A673 (cell line): ENCODE measurements at regions not wholly inside any gene's neighbourhood (a gene's known extent, or its start where the extent isn't known, plus 50 kb on each side); places are given as distances from the start of the nearest gene placed in this dataset.

Source experiments
- BruUV-seq: library from RNA; stranded (reverse); fragments of 400-500 nt; replicated peaks from 2 replicates; lab custom pipeline; 2021; lab: Mats Ljungman, UMichigan
- CTCF ChIA-PET: fragments of 300-600 bp; sonication (Branson Sonifier 250); formaldehyde crosslinking; loops from one replicate; lab custom pipeline; 2022; ENCODE audit warnings: antibody characterized with exemption; lab: Charles Lee
- POLR2A ChIA-PET: fragments of 300-600 bp; sonication (Branson Sonifier 250); formaldehyde crosslinking; loops from one replicate; lab custom pipeline; 2022; ENCODE audit warnings: antibody characterized with exemption; ENCODE audit not compliant: low non-redundant PET; lab: Charles Lee
- DNase-seq: peaks from one replicate; pipeline ENCODE4 v3.0.0-alpha.2; 2015; ENCODE audit warnings: low spot score
- H3K27ac ChIP-seq: fragments of 200-600 bp; sonication (generic); 2 replicates; pipeline ENCODE4 v1.5.1; 2016; ENCODE audit warnings: mixed run types, low read depth, mild to moderate bottlenecking, mixed read lengths, antibody characterized with exemption, low read length; ENCODE audit not compliant: poor library complexity, severe bottlenecking
- H3K27me3 ChIP-seq: fragments of 200-600 bp; sonication (generic); replicated peaks from 2 replicates; pipeline ENCODE4 v1.6.1; 2017; ENCODE audit warnings: mixed run types, low read depth, mild to moderate bottlenecking, mixed read lengths, antibody characterized with exemption, low read length; ENCODE audit not compliant: insufficient read depth, poor library complexity
- H3K36me3 ChIP-seq: fragments of 200-600 bp; sonication (generic); 2 replicates; pipeline ENCODE4 v1.6.1; 2016; ENCODE audit warnings: mixed run types, mild to moderate bottlenecking, mixed read lengths, antibody characterized with exemption, low read length; ENCODE audit not compliant: insufficient read depth, poor library complexity, severe bottlenecking
- H3K4me1 ChIP-seq: fragments of 200-600 bp; sonication (generic); 2 replicates; pipeline ENCODE4 v1.6.1; 2017; ENCODE audit warnings: mixed run types, mild to moderate bottlenecking, mixed read lengths, antibody characterized with exemption, low read length; ENCODE audit not compliant: insufficient read depth, poor library complexity, severe bottlenecking
- H3K4me3 ChIP-seq: fragments of 200-600 bp; sonication (generic); 2 replicates; pipeline ENCODE4 v1.5.1; 2016; ENCODE audit warnings: low read depth, mixed run types, mild to moderate bottlenecking, mixed read lengths, low read length; ENCODE audit not compliant: poor library complexity, severe bottlenecking
- H3K9me3 ChIP-seq: fragments of 200-600 bp; sonication (generic); 2 replicates; pipeline ENCODE4 v1.6.1; 2016; ENCODE audit warnings: mixed run types, low read depth, mild to moderate bottlenecking, mixed read lengths, antibody characterized with exemption, low read length; ENCODE audit not compliant: poor library complexity, severe bottlenecking
- CTCF ChIP-seq: fragments of 300-800, 200-600 bp; sonication (generic); conservative IDR thresholded peaks from 2 replicates; pipeline ENCODE4 v1.5.1; 2017; ENCODE audit warnings: low read depth, mild to moderate bottlenecking, antibody characterized with exemption, low read length, moderate library complexity, mixed read lengths
- EZH2 ChIP-seq: fragments of 200-600 bp; sonication (generic); IDR thresholded peaks from 2 replicates; pipeline ENCODE4 v1.6.1; 2017; ENCODE audit warnings: borderline replicate concordance, low read depth, mild to moderate bottlenecking, mixed read lengths, antibody characterized with exemption, low read length; ENCODE audit not compliant: poor library complexity, severe bottlenecking
- intact Hi-C: fragments of 100-400 bp; cut with micrococcal nuclease; formaldehyde crosslinking; loops from one replicate; pipeline ENCODE4 v1.10.0; 2022; ENCODE audit not compliant: unreplicated experiment

- no peaks in the 10 kb centered on the region for H3K9me3 ChIP-seq
- BruUV-seq: no TSS peak
- intact Hi-C loops: no loop called here
- DNase-seq: no peak
- no peaks in the 10 kb centered on the region for H3K36me3 ChIP-seq
- ChIA-PET CTCF (no interaction called here), POLR2A (no interaction called here)
- H3K27me3 ChIP-seq: no peaks in the 10 kb centered on the region
- TF ChIP-seq EZH2: no peak
- H3K27ac ChIP-seq: no peak overlapping the region
- H3K4me3 ChIP-seq: no peak overlapping the region
- H3K4me1 ChIP-seq: no peaks in the 10 kb centered on the region
Measured at GRCh38 chr7:85457911-85458310, 271.1 kb upstream of the SEMA3D start.

- no peak for DNase-seq
- TF ChIP-seq EZH2 (no peak), CTCF (no peak)
- Histone ChIP-seq H3K4me1 (no peaks in the 10 kb centered on the region), H3K9me3 (no peaks in the 10 kb centered on the region), H3K27me3 (no peaks in the 10 kb centered on the region), H3K36me3 (no peaks in the 10 kb centered on the region), H3K27ac (no peak overlapping the region), H3K4me3 (no peak overlapping the region)
- BruUV-seq: no TSS peak
- ChIA-PET CTCF (no interaction called here), POLR2A (no interaction called here)
- intact Hi-C loops: no loop called here
Measured at GRCh38 chr7:85456254-85456653, 269.4 kb upstream of the SEMA3D start.

GRCh38 chr7:85454904-85455303 lies 268.0 kb upstream of the SEMA3D start:
- no peaks in the 10 kb centered on the region for H3K4me1 ChIP-seq
- intact Hi-C loops: no loop called here
- no peak for DNase-seq
- CTCF ChIA-PET: no interaction called here
- H3K27ac ChIP-seq: no peak overlapping the region
- no peaks in the 10 kb centered on the region for H3K36me3 ChIP-seq
- BruUV-seq: no TSS peak
- no peak overlapping the region for H3K4me3 ChIP-seq
- POLR2A ChIA-PET: no interaction called here
- no peaks in the 10 kb centered on the region for H3K27me3 ChIP-seq
- TF ChIP-seq EZH2 (no peak), CTCF (no peak)
- H3K9me3 ChIP-seq: no peaks in the 10 kb centered on the region

GRCh38 chr7:85452674-85453073 lies 265.8 kb upstream of the SEMA3D start:
- Histone ChIP-seq H3K36me3 (no peaks in the 10 kb centered on the region), H3K4me3 (no peak overlapping the region), H3K27me3 (no peaks in the 10 kb centered on the region), H3K4me1 (no peaks in the 10 kb centered on the region), H3K27ac (no peak overlapping the region), H3K9me3 (no peaks in the 10 kb centered on the region)
- BruUV-seq: no TSS peak
- POLR2A ChIA-PET: no interaction called here
- no peak for DNase-seq
- TF ChIP-seq CTCF: no peak
- TF ChIP-seq EZH2: no peak
- CTCF ChIA-PET: no interaction called here
- intact Hi-C loops: no loop called here
